ENCODE measurements at regions not wholly inside any gene's neighbourhood (a gene's known extent, or its start where the extent isn't known, plus 50 kb on each side); places are given as distances from the start of the nearest gene placed in this dataset.

- TF ChIP-seq CHD7 (IDR thresholded peaks at IDR 0.05; ENCODE audit: insufficient replicate concordance, low read length) = no peak
- no peak for TF ChIP-seq GTF2F1 (IDR thresholded peaks at IDR 0.05; ENCODE audit: borderline replicate concordance, low read depth, low read length)
- TF ChIP-seq BRCA1 (IDR thresholded peaks at IDR 0.05; ENCODE audit: low read depth, low read length) = no peak
- no peak for TF ChIP-seq CTCF (IDR thresholded peaks at IDR 0.05; ENCODE audit: control extremely low read depth in 1 of 3, insufficient read depth in 1 of 3, low read depth in 1 of 3, low read length in 3 of 3)
- no peak for TF ChIP-seq TAF7 (optimal IDR thresholded peaks at IDR 0.05; ENCODE audit: borderline replicate concordance, low read depth, low read length)
- no peak for TF ChIP-seq CBX5 (IDR thresholded peaks at IDR 0.05; ENCODE audit: low read depth, low read length)
- no peak for TF ChIP-seq GABPA (IDR thresholded peaks at IDR 0.05; ENCODE audit: borderline replicate concordance, insufficient read depth, low read length)
- TF ChIP-seq POU5F1 (IDR thresholded peaks at IDR 0.05; ENCODE audit: low read depth, low read length) = no peak
Measured at GRCh38 chr12:126930234-126930633, 1336.7 kb upstream of the TMEM132C start (continued).
